HG03575 (cell line): ENCODE measurements at regions not wholly inside any gene's neighbourhood (a gene's known extent, or its start where the extent isn't known, plus 50 kb on each side); places are given as distances from the start of the nearest gene placed in this dataset.

ENCODE experiments used
- ATAC-seq: cut with Tn5 transposase; IDR thresholded peaks from one replicate; pipeline ENCODE4 v1.9.1; 2021; ENCODE audit not compliant: unreplicated experiment, insufficient number of reproducible peaks, low FRiP score; ENCODE audit errors: extremely low read depth

- ATAC-seq = no peak
Measured at GRCh38 chr7:81221527-81222217, 302.8 kb upstream of the SEMA3C start.

GRCh38 chr7:81218480-81219106 lies 299.7 kb upstream of the SEMA3C start:
- no peak for ATAC-seq

- ATAC-seq = no peak
Measured at GRCh38 chr7:81213394-81213793, 294.5 kb upstream of the SEMA3C start.

GRCh38 chr7:81211934-81212320 lies 293.1 kb upstream of the SEMA3C start:
- ATAC-seq = no peak

GRCh38 chr7:81211204-81211933 lies 292.5 kb upstream of the SEMA3C start:
- ATAC-seq = no peak

GRCh38 chr7:81210137-81211064 lies 291.6 kb upstream of the SEMA3C start:
- no peak for ATAC-seq

GRCh38 chr7:81209059-81209458 lies 290.2 kb upstream of the SEMA3C start:
- no peak for ATAC-seq

GRCh38 chr7:81207801-81208200 lies 288.9 kb upstream of the SEMA3C start:
- no peak for ATAC-seq

- no peak for ATAC-seq
Measured at GRCh38 chr7:81206667-81207360, 288.0 kb upstream of the SEMA3C start.

- ATAC-seq = no peak
Measured at GRCh38 chr7:81206217-81206616, 287.4 kb upstream of the SEMA3C start.

- no peak for ATAC-seq
Measured at GRCh38 chr7:81201188-81201587, 282.3 kb upstream of the SEMA3C start.

- no peak for ATAC-seq
Measured at GRCh38 chr7:81198766-81199165, 279.9 kb upstream of the SEMA3C start.

- ATAC-seq = no peak
Measured at GRCh38 chr7:81197266-81197665, 278.4 kb upstream of the SEMA3C start.

- ATAC-seq = no peak
Measured at GRCh38 chr7:81195033-81195432, 276.2 kb upstream of the SEMA3C start.

GRCh38 chr7:81190997-81191768 lies 272.3 kb upstream of the SEMA3C start:
- ATAC-seq = no peak

- no peak for ATAC-seq
Measured at GRCh38 chr7:81187753-81188152, 268.9 kb upstream of the SEMA3C start.

GRCh38 chr7:81186691-81187090 lies 267.8 kb upstream of the SEMA3C start:
- ATAC-seq = no peak

GRCh38 chr7:81185072-81185471 lies 266.2 kb upstream of the SEMA3C start:
- no peak for ATAC-seq
